ENCODE measurements at regions not wholly inside any gene's neighbourhood (a gene's known extent, or its start where the extent isn't known, plus 50 kb on each side); places are given as distances from the start of the nearest gene placed in this dataset.

- H3K27ac ChIP-seq: no peak overlapping the region
These were observed 112.9 kb upstream of the C1QTNF7 start for GRCh38 chr4:15314974-15315373.

DNA sequence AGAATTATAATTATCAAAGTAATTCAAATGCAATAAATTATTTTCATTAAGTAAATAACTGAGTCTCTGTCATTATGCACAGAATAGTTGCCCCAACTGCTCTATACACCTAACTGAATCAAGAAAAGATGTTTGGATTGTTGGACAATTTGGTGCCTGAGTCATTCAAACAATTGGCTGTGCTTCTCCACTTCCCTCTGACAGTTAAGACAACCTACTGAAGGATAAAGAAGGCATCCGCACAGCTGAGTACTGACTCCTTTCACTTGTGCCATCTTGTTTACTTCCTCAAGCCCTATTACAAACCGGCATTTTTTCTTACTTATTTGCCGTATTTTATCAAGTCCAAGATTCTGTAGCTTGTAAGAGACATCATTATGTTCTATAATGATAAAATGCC, 110.6 kb upstream of the C1QTNF7 start:
- Histone ChIP-seq H3K36me3 (ENCODE audit: insufficient read depth) (no peaks in the 10 kb centered on the region), H3K9ac (no peak overlapping the region), H4K20me1 (ENCODE audit: insufficient read depth) (no peaks in the 10 kb centered on the region), H2AFZ (ENCODE audit: low read depth) (no peak overlapping the region), H3K4me2 (no peak overlapping the region), H3K4me3 (IDR thresholded peaks at IDR 0.05; ENCODE audit: insufficient read depth, low read depth, low read length) (no peak overlapping the region), H3K27ac (no peak overlapping the region), H3K79me2 (ENCODE audit: insufficient read depth, low read depth) (no peaks in the 10 kb centered on the region), H3K4me1 (ENCODE audit: low read depth, poor library complexity, severe bottlenecking) (no peaks in the 10 kb centered on the region), H3K27me3 (ENCODE audit: insufficient read depth, low read depth) (no peaks in the 10 kb centered on the region)
- no peak for TF ChIP-seq CTCF (conservative IDR thresholded peaks at IDR 0.05; ENCODE audit: low read depth, low read length)

More at GRCh38 chr4:15314974-15315373, 112.9 kb upstream of the C1QTNF7 start:
- H2AFZ ChIP-seq (ENCODE audit: low read depth): no peak overlapping the region
- H4K20me1 ChIP-seq (ENCODE audit: insufficient read depth): no peaks in the 10 kb centered on the region
- H3K9ac ChIP-seq: no peak overlapping the region
- no peaks in the 10 kb centered on the region for H3K27me3 ChIP-seq (ENCODE audit: insufficient read depth, low read depth)
- no peak overlapping the region for H3K4me3 ChIP-seq (IDR thresholded peaks at IDR 0.05; ENCODE audit: insufficient read depth, low read depth, low read length)
- no peak for TF ChIP-seq CTCF (conservative IDR thresholded peaks at IDR 0.05; ENCODE audit: low read depth, low read length)
- H3K36me3 ChIP-seq (ENCODE audit: insufficient read depth): no peaks in the 10 kb centered on the region
- H3K4me1 ChIP-seq (ENCODE audit: low read depth, poor library complexity, severe bottlenecking): no peaks in the 10 kb centered on the region
- no peak overlapping the region for H3K4me2 ChIP-seq
- H3K79me2 ChIP-seq (ENCODE audit: insufficient read depth, low read depth): no peaks in the 10 kb centered on the region

DNA sequence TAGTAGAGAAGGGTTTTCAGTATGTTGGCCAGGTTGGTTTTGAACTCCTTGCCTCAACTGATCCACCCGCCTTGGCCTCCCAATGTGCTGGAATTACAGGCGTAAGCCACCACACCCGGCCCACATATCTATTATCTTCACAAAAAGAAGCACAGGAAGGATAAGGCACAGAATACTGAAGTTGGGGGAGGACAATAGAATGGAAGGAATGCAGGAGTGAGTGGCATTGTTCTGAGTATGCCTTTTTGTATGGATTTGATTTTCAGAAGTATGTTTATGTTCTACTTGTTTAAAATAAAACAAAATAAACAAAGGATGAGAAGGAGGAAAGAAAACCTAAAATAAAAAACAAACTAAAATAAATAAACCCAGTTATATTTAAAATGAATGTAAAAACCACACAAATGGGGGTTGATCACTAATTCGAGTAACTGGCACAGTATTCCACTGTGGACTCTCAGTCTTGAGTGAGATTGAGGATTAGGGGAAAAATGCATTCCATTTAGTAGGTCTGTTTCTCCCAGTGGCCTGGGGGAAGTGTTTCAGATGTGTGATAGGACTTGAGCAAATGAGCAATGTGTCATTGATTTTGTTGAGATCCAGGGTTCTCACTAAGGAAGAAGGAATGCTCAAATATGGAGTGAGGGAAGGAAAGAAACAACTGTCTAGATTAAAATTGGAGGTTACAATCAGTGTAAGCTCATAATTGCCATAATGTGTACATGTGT, 109.0 kb upstream of the C1QTNF7 start:
- Histone ChIP-seq H4K20me1 (ENCODE audit: insufficient read depth) (no peaks in the 10 kb centered on the region), H3K27ac (no peak overlapping the region), H3K27me3 (ENCODE audit: insufficient read depth, low read depth) (no peaks in the 10 kb centered on the region), H3K79me2 (ENCODE audit: insufficient read depth, low read depth) (no peaks in the 10 kb centered on the region), H3K36me3 (ENCODE audit: insufficient read depth) (no peaks in the 10 kb centered on the region), H3K4me2 (no peak overlapping the region), H3K4me1 (ENCODE audit: low read depth, poor library complexity, severe bottlenecking) (no peaks in the 10 kb centered on the region), H2AFZ (ENCODE audit: low read depth) (no peak overlapping the region), H3K4me3 (IDR thresholded peaks at IDR 0.05; ENCODE audit: insufficient read depth, low read depth, low read length) (no peak overlapping the region), H3K9ac (no peak overlapping the region)
- no peak for TF ChIP-seq CTCF (conservative IDR thresholded peaks at IDR 0.05; ENCODE audit: low read depth, low read length)

DNA sequence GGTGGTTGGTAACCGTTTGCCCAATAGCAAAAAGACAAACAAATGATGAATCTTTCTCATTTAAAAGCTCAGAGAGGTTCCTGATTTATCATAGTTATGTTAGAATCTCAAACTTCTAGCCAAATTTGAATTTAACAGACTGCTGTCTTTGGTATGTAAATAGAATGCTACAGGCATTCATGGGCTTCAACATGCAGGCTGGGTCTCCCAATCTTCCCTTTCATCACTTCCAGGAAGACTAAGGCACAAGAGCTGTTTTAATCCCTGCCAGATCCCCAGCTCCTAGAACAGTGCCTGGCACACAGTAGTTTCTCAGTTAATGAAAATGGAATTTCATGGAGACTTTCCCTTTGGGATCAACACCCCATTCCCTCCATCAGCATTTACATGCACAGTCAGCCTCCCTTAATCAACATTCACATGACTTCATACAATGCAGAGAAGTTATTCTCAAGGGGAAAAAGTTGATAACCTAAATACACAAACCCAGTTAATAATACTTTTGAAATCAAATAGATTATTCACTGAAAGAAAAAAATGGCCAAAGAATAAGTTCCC, 107.6 kb upstream of the C1QTNF7 start:
- no peaks in the 10 kb centered on the region for H4K20me1 ChIP-seq (ENCODE audit: insufficient read depth)
- no peaks in the 10 kb centered on the region for H3K27me3 ChIP-seq (ENCODE audit: insufficient read depth, low read depth)
- H3K4me3 ChIP-seq (IDR thresholded peaks at IDR 0.05; ENCODE audit: insufficient read depth, low read depth, low read length): no peak overlapping the region
- no peak overlapping the region for H3K9ac ChIP-seq
- no peaks in the 10 kb centered on the region for H3K4me1 ChIP-seq (ENCODE audit: low read depth, poor library complexity, severe bottlenecking)
- TF ChIP-seq CTCF (conservative IDR thresholded peaks at IDR 0.05; ENCODE audit: low read depth, low read length): no peak
- no peak overlapping the region for H3K4me2 ChIP-seq
- H3K27ac ChIP-seq: no peak overlapping the region
- H3K79me2 ChIP-seq (ENCODE audit: insufficient read depth, low read depth): no peaks in the 10 kb centered on the region
- H3K36me3 ChIP-seq (ENCODE audit: insufficient read depth): no peaks in the 10 kb centered on the region
- H2AFZ ChIP-seq (ENCODE audit: low read depth): no peak overlapping the region
